Activated CD4-positive, alpha-beta T cell treated with anti-CD3 and anti-CD28 coated beads, Interleukin-2, amount 10 ng/mL, durations not matched to agents 24 days and 14 days (primary cell): ENCODE measurements at regions not wholly inside any gene's neighbourhood (a gene's known extent, or its start where the extent isn't known, plus 50 kb on each side); places are given as distances from the start of the nearest gene placed in this dataset.

ENCODE experiments used
- DNase-seq: peaks from one replicate; pipeline ENCODE4 v3.0.0; 2022
- H3K27ac Mint-ChIP-seq: one replicate; pipeline ENCODE4 v1.8.0; 2022; ENCODE audit warnings: mild to moderate bottlenecking, mixed read lengths
- H3K27me3 Mint-ChIP-seq: one replicate; pipeline ENCODE4 v1.8.0; 2022; ENCODE audit warnings: mixed read lengths
- H3K36me3 Mint-ChIP-seq: one replicate; pipeline ENCODE4 v1.8.0; 2022; ENCODE audit warnings: low read depth, mild to moderate bottlenecking, mixed read lengths
- H3K4me1 Mint-ChIP-seq: one replicate; pipeline ENCODE4 v1.8.0; 2021; ENCODE audit warnings: mixed read lengths
- H3K4me3 Mint-ChIP-seq: one replicate; pipeline ENCODE4 v1.8.0; 2022; ENCODE audit warnings: mild to moderate bottlenecking, moderate library complexity, mixed read lengths
- H3K9me3 Mint-ChIP-seq: one replicate; pipeline ENCODE4 v1.8.0; 2021; ENCODE audit warnings: mixed read lengths
- intact Hi-C: fragments of 100-400 bp; cut with micrococcal nuclease; formaldehyde crosslinking; loops from one replicate; pipeline ENCODE4 v1.15.1; 2023

- H3K9me3 Mint-ChIP-seq: no peaks in the 10 kb centered on the region
- H3K27me3 Mint-ChIP-seq: no peaks in the 10 kb centered on the region
- H3K4me3 Mint-ChIP-seq: no peak overlapping the region
- H3K27ac Mint-ChIP-seq: no peak overlapping the region
- no peaks in the 10 kb centered on the region for H3K36me3 Mint-ChIP-seq
- intact Hi-C loops: no loop called here
- H3K4me1 Mint-ChIP-seq: no peaks in the 10 kb centered on the region
- DNase-seq: no peak
Observed at GRCh38 chr10:58948303-58948702, 228.1 kb upstream of the PHYHIPL start.

GRCh38 chr10:58950618-58951017, 225.8 kb upstream of the PHYHIPL start:
- no peaks in the 10 kb centered on the region for H3K27me3 Mint-ChIP-seq
- no peaks in the 10 kb centered on the region for H3K4me1 Mint-ChIP-seq
- H3K9me3 Mint-ChIP-seq: no peaks in the 10 kb centered on the region
- H3K27ac Mint-ChIP-seq: no peak overlapping the region
- H3K4me3 Mint-ChIP-seq: no peak overlapping the region
- DNase-seq: no peak
- intact Hi-C loops: loop anchor here (5.0 to 10.0 kb wide), 2 partner anchors 284 to 677 kb away; no protein-coding TSS in a partner anchor
- no peaks in the 10 kb centered on the region for H3K36me3 Mint-ChIP-seq

- no peak overlapping the region for H3K4me3 Mint-ChIP-seq
- no peak for DNase-seq
- no peaks in the 10 kb centered on the region for H3K4me1 Mint-ChIP-seq
- no peaks in the 10 kb centered on the region for H3K27me3 Mint-ChIP-seq
- no peak overlapping the region for H3K27ac Mint-ChIP-seq
- H3K9me3 Mint-ChIP-seq: no peaks in the 10 kb centered on the region
- H3K36me3 Mint-ChIP-seq: no peaks in the 10 kb centered on the region
- intact Hi-C loops: loop anchor here (5.0 to 10.0 kb wide), 2 partner anchors 284 to 676 kb away; no protein-coding TSS in a partner anchor
Observed at GRCh38 chr10:58951087-58951486, 225.4 kb upstream of the PHYHIPL start.

- Mint-ChIP-seq H3K4me1 (no peaks in the 10 kb centered on the region), H3K36me3 (no peaks in the 10 kb centered on the region), H3K4me3 (no peak overlapping the region), H3K9me3 (no peaks in the 10 kb centered on the region), H3K27me3 (no peaks in the 10 kb centered on the region), H3K27ac (no peak overlapping the region)
- no peak for DNase-seq
- intact Hi-C loops: loop anchor here (5.0 to 10.0 kb wide), 2 partner anchors 283 to 676 kb away; no protein-coding TSS in a partner anchor
Observed at GRCh38 chr10:58951746-58952145, 224.7 kb upstream of the PHYHIPL start.

GRCh38 chr10:58952162-58952601, 224.3 kb upstream of the PHYHIPL start:
- Mint-ChIP-seq H3K27ac (no peak overlapping the region), H3K4me3 (no peak overlapping the region), H3K4me1 (no peaks in the 10 kb centered on the region), H3K9me3 (no peaks in the 10 kb centered on the region), H3K27me3 (no peaks in the 10 kb centered on the region), H3K36me3 (no peaks in the 10 kb centered on the region)
- no peak for DNase-seq
- intact Hi-C loops: loop anchor here (5.0 to 10.0 kb wide), 2 partner anchors 283 to 675 kb away; no protein-coding TSS in a partner anchor

GRCh38 chr10:58952747-58953466, 223.5 kb upstream of the PHYHIPL start:
- Mint-ChIP-seq H3K27ac (no peak overlapping the region), H3K27me3 (no peaks in the 10 kb centered on the region), H3K36me3 (no peaks in the 10 kb centered on the region), H3K9me3 (no peaks in the 10 kb centered on the region), H3K4me3 (no peak overlapping the region), H3K4me1 (no peaks in the 10 kb centered on the region)
- DNase-seq: peak; percentile 70
- intact Hi-C loops: loop anchor here (5.0 to 10.0 kb wide), 2 partner anchors 282 to 674 kb away; no protein-coding TSS in a partner anchor

GRCh38 chr10:58954178-58954577, 222.3 kb upstream of the PHYHIPL start:
- Mint-ChIP-seq H3K36me3 (no peaks in the 10 kb centered on the region), H3K4me3 (no peak overlapping the region), H3K4me1 (no peaks in the 10 kb centered on the region), H3K9me3 (no peaks in the 10 kb centered on the region), H3K27me3 (no peaks in the 10 kb centered on the region), H3K27ac (no peak overlapping the region)
- intact Hi-C loops: loop anchor here (5.0 to 10.0 kb wide), 2 partner anchors 281 to 673 kb away; no protein-coding TSS in a partner anchor
- DNase-seq: no peak

- no peaks in the 10 kb centered on the region for H3K36me3 Mint-ChIP-seq
Observed at GRCh38 chr10:58955615-58956014, 220.8 kb upstream of the PHYHIPL start.

GRCh38 chr10:58956926-58957325, 219.5 kb upstream of the PHYHIPL start:
- intact Hi-C loops: loop anchor here (10.0 kb wide), 1 partner anchor 278 kb away; no protein-coding TSS in a partner anchor
- Mint-ChIP-seq H3K4me3 (no peak overlapping the region), H3K4me1 (no peaks in the 10 kb centered on the region), H3K36me3 (no peaks in the 10 kb centered on the region), H3K27ac (no peak overlapping the region), H3K27me3 (no peaks in the 10 kb centered on the region), H3K9me3 (no peaks in the 10 kb centered on the region)
- DNase-seq: no peak

More at GRCh38 chr10:58955615-58956014, 220.8 kb upstream of the PHYHIPL start:
- DNase-seq: no peak
- Mint-ChIP-seq H3K4me3 (no peak overlapping the region), H3K27me3 (no peaks in the 10 kb centered on the region), H3K4me1 (no peaks in the 10 kb centered on the region), H3K9me3 (no peaks in the 10 kb centered on the region), H3K27ac (no peak overlapping the region)
- intact Hi-C loops: loop anchor here (10.0 kb wide), 1 partner anchor 279 kb away; no protein-coding TSS in a partner anchor

- no peak overlapping the region for H3K27ac Mint-ChIP-seq
- no peaks in the 10 kb centered on the region for H3K9me3 Mint-ChIP-seq
- intact Hi-C loops: loop anchor here (10.0 kb wide), 1 partner anchor 277 kb away; no protein-coding TSS in a partner anchor
- no peaks in the 10 kb centered on the region for H3K27me3 Mint-ChIP-seq
- H3K4me1 Mint-ChIP-seq: no peaks in the 10 kb centered on the region
- DNase-seq: no peak
- H3K4me3 Mint-ChIP-seq: no peak overlapping the region
- no peaks in the 10 kb centered on the region for H3K36me3 Mint-ChIP-seq
Observed at GRCh38 chr10:58957517-58957916, 218.9 kb upstream of the PHYHIPL start.

GRCh38 chr10:58963101-58963534, 213.3 kb upstream of the PHYHIPL start:
- Mint-ChIP-seq H3K4me1 (no peaks in the 10 kb centered on the region), H3K9me3 (no peaks in the 10 kb centered on the region), H3K27me3 (peaks cover 2% of the 10 kb centered on the region), H3K4me3 (no peak overlapping the region), H3K27ac (no peak overlapping the region), H3K36me3 (no peaks in the 10 kb centered on the region)
- intact Hi-C loops: no loop called here
- DNase-seq: no peak

GRCh38 chr10:58963723-58964124, 212.7 kb upstream of the PHYHIPL start:
- no peak for DNase-seq
- Mint-ChIP-seq H3K9me3 (no peaks in the 10 kb centered on the region), H3K36me3 (no peaks in the 10 kb centered on the region), H3K27me3 (peaks cover 4% of the 10 kb centered on the region), H3K27ac (no peak overlapping the region), H3K4me3 (no peak overlapping the region), H3K4me1 (no peaks in the 10 kb centered on the region)
- intact Hi-C loops: no loop called here

- no peaks in the 10 kb centered on the region for H3K36me3 Mint-ChIP-seq
- DNase-seq: no peak
- H3K27ac Mint-ChIP-seq: no peak overlapping the region
- intact Hi-C loops: no loop called here
- no peaks in the 10 kb centered on the region for H3K4me1 Mint-ChIP-seq
- H3K9me3 Mint-ChIP-seq: no peaks in the 10 kb centered on the region
- peaks cover 4% of the 10 kb centered on the region for H3K27me3 Mint-ChIP-seq
- H3K4me3 Mint-ChIP-seq: no peak overlapping the region
Observed at GRCh38 chr10:58965855-58966254, 210.6 kb upstream of the PHYHIPL start.

GRCh38 chr10:58967551-58968388, 208.7 kb upstream of the PHYHIPL start:
- peaks cover 4% of the 10 kb centered on the region for H3K27me3 Mint-ChIP-seq
- H3K27ac Mint-ChIP-seq: no peak overlapping the region
- intact Hi-C loops: no loop called here
- no peak overlapping the region for H3K4me3 Mint-ChIP-seq
- DNase-seq: no peak
- no peaks in the 10 kb centered on the region for H3K36me3 Mint-ChIP-seq
- no peaks in the 10 kb centered on the region for H3K4me1 Mint-ChIP-seq
- H3K9me3 Mint-ChIP-seq: no peaks in the 10 kb centered on the region
